Retinal pigment epithelial cell (primary cell): ENCODE measurements at regions not wholly inside any gene's neighbourhood (a gene's known extent, or its start where the extent isn't known, plus 50 kb on each side); places are given as distances from the start of the nearest gene placed in this dataset.

Experiments used
- DNase-seq: peaks from one replicate; pipeline ENCODE4 v3.0.0-alpha.2; 2010; ENCODE audit warnings: low read depth
- H3K4me3 ChIP-seq: 2 replicates; pipeline ENCODE4 v1.5.1; 2011; ENCODE audit warnings: mild to moderate bottlenecking, low read length, control low read depth, moderate library complexity
- TF ChIP-seq, protein P1 (sequence below): conservative IDR thresholded peaks from 2 replicates; pipeline ENCODE4 v1.5.1; 2011; ENCODE audit warnings: low read depth, low read length, control low read depth, inconsistent platforms

DNA sequence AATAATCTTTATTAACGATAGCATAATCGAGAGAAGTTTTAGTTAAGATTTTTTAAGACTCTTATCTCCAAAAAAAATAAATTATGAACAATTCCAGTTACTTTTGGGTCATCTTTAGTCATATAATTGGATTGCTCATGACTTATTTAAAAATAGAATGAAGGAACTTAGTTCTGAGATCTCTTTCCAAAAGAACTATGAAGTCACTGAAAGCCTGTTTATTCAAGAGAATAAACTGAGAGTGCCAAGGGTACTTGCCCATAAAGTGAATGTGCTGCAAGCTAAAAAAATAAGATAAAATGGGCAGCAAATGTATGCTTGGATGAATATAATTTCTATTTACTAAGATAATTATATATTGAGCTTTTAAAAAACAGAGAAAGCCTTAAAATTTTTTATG, 176.5 kb upstream of the PLSCR5 start:
- no peak overlapping the region for H3K4me3 ChIP-seq
- TF ChIP-seq, protein P1, sequence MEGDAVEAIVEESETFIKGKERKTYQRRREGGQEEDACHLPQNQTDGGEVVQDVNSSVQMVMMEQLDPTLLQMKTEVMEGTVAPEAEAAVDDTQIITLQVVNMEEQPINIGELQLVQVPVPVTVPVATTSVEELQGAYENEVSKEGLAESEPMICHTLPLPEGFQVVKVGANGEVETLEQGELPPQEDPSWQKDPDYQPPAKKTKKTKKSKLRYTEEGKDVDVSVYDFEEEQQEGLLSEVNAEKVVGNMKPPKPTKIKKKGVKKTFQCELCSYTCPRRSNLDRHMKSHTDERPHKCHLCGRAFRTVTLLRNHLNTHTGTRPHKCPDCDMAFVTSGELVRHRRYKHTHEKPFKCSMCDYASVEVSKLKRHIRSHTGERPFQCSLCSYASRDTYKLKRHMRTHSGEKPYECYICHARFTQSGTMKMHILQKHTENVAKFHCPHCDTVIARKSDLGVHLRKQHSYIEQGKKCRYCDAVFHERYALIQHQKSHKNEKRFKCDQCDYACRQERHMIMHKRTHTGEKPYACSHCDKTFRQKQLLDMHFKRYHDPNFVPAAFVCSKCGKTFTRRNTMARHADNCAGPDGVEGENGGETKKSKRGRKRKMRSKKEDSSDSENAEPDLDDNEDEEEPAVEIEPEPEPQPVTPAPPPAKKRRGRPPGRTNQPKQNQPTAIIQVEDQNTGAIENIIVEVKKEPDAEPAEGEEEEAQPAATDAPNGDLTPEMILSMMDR = no peak

DNA sequence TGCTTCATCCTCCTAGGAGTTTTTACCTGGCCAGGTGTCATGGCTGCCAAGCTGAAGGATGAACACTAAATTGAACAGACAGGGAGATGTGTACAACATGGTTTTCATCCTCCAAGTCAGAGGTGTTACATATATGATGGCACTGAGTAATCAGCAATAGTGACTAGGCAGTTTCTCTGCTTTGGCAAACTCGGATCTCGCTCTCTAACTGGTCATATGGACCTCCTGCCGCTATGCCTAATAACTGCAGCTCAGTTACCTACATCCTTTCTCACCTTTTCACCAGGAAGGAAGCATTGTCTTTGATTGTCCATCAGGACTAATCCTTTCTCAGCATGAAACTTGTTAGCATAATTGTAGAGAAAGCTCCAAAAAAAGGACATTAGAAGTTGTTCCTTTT, 175.9 kb upstream of the PLSCR5 start:
- TF ChIP-seq, protein P1 = no peak
- no peak overlapping the region for H3K4me3 ChIP-seq
- DNase-seq = no peak

More for the DNA sequence above, 176.5 kb upstream of the PLSCR5 start:
- no peak for DNase-seq

DNA sequence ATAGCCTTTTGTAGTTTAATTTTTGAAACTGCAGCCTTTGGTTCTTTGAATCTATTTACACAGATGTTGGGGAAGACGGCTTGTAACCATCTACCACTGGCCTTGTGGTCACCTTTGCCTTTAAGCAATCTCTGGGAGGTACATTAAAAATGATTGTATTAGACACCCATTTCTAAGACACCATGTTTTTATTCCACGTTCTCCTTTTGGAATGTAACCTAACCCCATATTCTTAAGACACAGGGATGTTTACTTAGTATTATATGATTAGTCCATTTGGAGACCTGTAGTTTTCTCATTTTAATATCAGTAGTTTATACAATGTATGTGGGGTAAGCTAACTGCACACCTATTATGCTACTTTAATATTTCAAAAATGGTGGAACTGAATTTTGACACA, 175.1 kb upstream of the PLSCR5 start:
- H3K4me3 ChIP-seq = no peak overlapping the region
- TF ChIP-seq, protein P1 = no peak
- no peak for DNase-seq

DNA sequence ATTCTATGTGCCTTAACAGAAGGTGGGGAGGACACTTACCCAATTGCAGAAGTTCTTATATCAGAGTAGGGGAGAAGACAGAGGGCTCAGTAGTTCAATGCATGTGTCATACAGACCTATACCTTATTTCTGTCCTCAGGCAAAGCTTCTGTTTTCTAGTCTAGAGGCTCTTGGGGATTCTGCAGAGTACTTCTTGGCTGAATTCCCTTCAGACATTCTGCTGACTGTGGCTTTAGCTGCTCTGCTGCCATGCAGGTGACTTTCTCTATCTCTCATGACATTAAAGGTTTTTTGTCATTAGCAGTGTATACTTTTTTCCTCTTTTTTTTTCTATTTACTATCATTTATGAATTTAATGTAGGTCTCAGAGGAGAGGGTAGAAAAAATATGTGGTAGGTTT, 172.8 kb upstream of the PLSCR5 start:
- TF ChIP-seq, protein P1 = no peak
- DNase-seq = no peak
- H3K4me3 ChIP-seq = no peak overlapping the region

DNA sequence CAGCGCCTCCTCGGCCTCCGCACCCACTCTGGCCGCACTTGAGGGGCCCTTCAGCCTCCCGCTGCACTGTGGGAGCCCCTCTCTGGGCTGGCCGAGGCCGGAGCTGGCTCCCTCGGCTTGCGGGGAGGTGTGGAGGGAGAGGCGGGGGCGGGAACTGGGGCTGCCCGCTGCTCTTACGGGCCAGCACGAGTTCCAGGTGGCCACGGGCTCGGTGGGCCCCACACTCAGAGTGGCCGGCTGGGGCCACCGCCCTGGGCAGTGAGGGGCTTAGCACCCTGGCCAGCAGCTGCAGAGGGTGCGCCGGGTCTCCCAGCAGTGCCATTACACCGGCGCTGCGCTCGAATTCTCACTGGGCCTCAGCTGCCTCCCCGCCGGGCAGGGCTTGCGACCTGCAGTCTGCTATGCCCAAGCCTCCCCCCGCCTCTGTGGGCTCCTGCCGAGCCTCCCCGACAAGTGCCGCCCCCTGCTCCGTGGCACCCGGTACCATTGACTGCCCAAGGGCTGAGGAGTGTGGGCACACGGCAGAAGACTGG, 167.1 kb upstream of the PLSCR5 start:
- no peak for DNase-seq
- TF ChIP-seq, protein P1 = no peak

DNA sequence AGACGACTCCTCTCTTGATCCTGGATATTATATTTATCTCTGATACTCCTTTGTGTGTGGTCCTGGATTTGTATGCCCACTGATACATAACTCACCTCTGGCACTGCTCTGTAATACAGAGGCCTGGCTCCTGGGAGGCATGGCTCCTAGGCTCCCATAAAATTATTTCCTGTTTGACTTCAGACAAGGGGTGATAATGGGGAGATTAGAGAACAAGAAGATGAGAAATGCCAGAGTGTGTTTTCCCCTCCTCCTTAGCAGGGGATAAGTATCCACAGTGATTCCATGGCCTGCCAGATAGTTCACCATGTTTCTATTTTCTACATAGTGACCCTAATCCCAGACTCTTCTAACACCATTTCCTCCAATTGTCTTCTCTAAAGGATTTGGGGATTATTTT, 165.7 kb upstream of the PLSCR5 start:
- TF ChIP-seq, protein P1 = no peak
- H3K4me3 ChIP-seq = no peak overlapping the region
- DNase-seq = no peak

More for the DNA sequence above, 167.1 kb upstream of the PLSCR5 start:
- H3K4me3 ChIP-seq = no peak overlapping the region

DNA sequence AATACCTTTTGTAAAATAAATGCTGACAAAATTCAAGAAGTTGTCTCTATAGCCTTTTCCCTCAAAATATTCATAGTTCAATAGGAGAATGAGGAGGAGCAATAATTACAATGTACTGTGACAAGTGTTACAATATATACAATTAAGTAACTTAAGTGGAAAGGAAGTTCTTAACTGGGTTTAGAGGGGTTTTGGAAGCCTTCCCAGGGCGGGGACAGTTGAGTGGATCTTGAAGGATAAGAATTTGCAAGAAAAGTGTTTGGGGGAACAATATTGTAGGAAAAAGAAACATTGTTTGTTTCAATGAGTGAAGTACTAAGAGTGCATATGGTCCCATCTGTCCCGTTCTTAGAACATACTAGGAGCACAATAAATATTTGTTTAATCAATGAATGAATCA, 165.2 kb upstream of the PLSCR5 start:
- DNase-seq = no peak
- no peak overlapping the region for H3K4me3 ChIP-seq
- TF ChIP-seq, protein P1 = no peak
